IMR-90 (cell line): ENCODE measurements at regions not wholly inside any gene's neighbourhood (a gene's known extent, or its start where the extent isn't known, plus 50 kb on each side); places are given as distances from the start of the nearest gene placed in this dataset.

ENCODE experiments used
- ATAC-seq: fragments of 200-7000 bp; cut with Tn5 transposase; 2 replicates; pipeline ENCODE4 v1.9.1; 2020; ENCODE audit warnings: low read depth, mild to moderate bottlenecking, moderate library complexity
- BruUV-seq: library from RNA; stranded (reverse); fragments of 400-500 nt; replicated peaks from 2 replicates; lab custom pipeline; 2021; lab: Mats Ljungman, UMichigan
- CTCF ChIA-PET: fragments of 300-600 bp; formaldehyde crosslinking; extraction: SDS; loops from one replicate; lab custom pipeline; 2021; ENCODE audit warnings: antibody characterized with exemption; lab: Yijun Ruan, JAX
- POLR2A ChIA-PET: fragments of 300-600 bp; sonication (Branson Sonifier 250); formaldehyde crosslinking; loops from one replicate; lab custom pipeline; 2022; ENCODE audit warnings: antibody characterized with exemption; ENCODE audit not compliant: unreplicated experiment; lab: Charles Lee
- DNase-seq: peaks from one replicate; pipeline ENCODE4 v3.0.0; 2013
- H2AFZ ChIP-seq: replicated peaks from 2 replicates; pipeline ENCODE3; 2013; ENCODE audit warnings: low read length, mild to moderate bottlenecking; ENCODE audit not compliant: poor library complexity
- H2AK5ac ChIP-seq: 2 replicates; pipeline ENCODE4 v1.6.1; 2013; ENCODE audit warnings: low read depth, low read length, inconsistent platforms
- H2AK9ac ChIP-seq: replicated peaks from 2 replicates; pipeline ENCODE3; 2013; ENCODE audit warnings: mild to moderate bottlenecking, low read depth, low read length, moderate library complexity; ENCODE audit not compliant: poor library complexity
- H2BK120ac ChIP-seq: 2 replicates; pipeline ENCODE4 v1.6.1; 2013; ENCODE audit warnings: low read depth, low read length, inconsistent platforms
- H2BK15ac ChIP-seq: 3 replicates; pipeline ENCODE4 v1.6.1; 2013; ENCODE audit warnings: low read depth, low read length, inconsistent platforms
- H2BK20ac ChIP-seq: 2 replicates; pipeline ENCODE4 v1.6.1; 2013; ENCODE audit warnings: low read depth, mild to moderate bottlenecking, inconsistent platforms, low read length, moderate library complexity
- H2BK5ac ChIP-seq: 2 replicates; pipeline ENCODE4 v1.6.1; 2013; ENCODE audit warnings: mild to moderate bottlenecking, low read depth, low read length, inconsistent platforms; ENCODE audit not compliant: poor library complexity, severe bottlenecking
- H3K14ac ChIP-seq: replicated peaks from 2 replicates; pipeline ENCODE4 v1.6.1; 2013; ENCODE audit warnings: low read depth, low read length, inconsistent platforms
- H3K18ac ChIP-seq: 2 replicates; pipeline ENCODE4 v1.6.1; 2013; ENCODE audit warnings: low read depth, low read length, control low read depth
- H3K23ac ChIP-seq: 2 replicates; pipeline ENCODE4 v1.6.1; 2013; ENCODE audit warnings: low read depth, low read length, inconsistent platforms
- H3K27ac ChIP-seq: 2 replicates; pipeline ENCODE4 v1.5.1; 2013; ENCODE audit warnings: mild to moderate bottlenecking, control low read depth, low read length; ENCODE audit not compliant: insufficient read depth
- H3K27me3 ChIP-seq: 2 replicates; pipeline ENCODE4 v1.6.1; 2013; ENCODE audit warnings: low read length; ENCODE audit not compliant: control insufficient read depth, insufficient read depth
- H3K36me3 ChIP-seq: 2 replicates; pipeline ENCODE4 v1.6.1; 2013; ENCODE audit warnings: low read length, mixed read lengths; ENCODE audit not compliant: control insufficient read depth, insufficient read depth
- H3K4ac ChIP-seq: 2 replicates; pipeline ENCODE4 v1.6.1; 2013; ENCODE audit warnings: low read depth, low read length, inconsistent platforms
- H3K4me1 ChIP-seq: 2 replicates; pipeline ENCODE4 v1.6.1; 2013; ENCODE audit warnings: low read length, mixed read lengths; ENCODE audit not compliant: control insufficient read depth, insufficient read depth
- H3K4me2 ChIP-seq: 2 replicates; pipeline ENCODE4 v1.6.1; 2013; ENCODE audit warnings: low read depth, mild to moderate bottlenecking, control low read depth, low read length, moderate library complexity
- H3K4me3 ChIP-seq: 2 replicates; pipeline ENCODE4 v1.5.1; 2013; ENCODE audit warnings: low read depth, mild to moderate bottlenecking, control low read depth, low read length, moderate library complexity; ENCODE audit not compliant: insufficient read depth
- H3K56ac ChIP-seq: 2 replicates; pipeline ENCODE4 v1.6.1; 2013; ENCODE audit warnings: low read length, inconsistent platforms; ENCODE audit not compliant: insufficient read depth; ENCODE audit errors: extremely low read depth
- H3K79me1 ChIP-seq, 2 experiments: 2 replicates each; pipeline ENCODE4 v1.6.1; 2013; ENCODE audit warnings: low read length in 2 of 2, inconsistent platforms in 1 of 2, low read depth in 1 of 2
- H3K9ac ChIP-seq: 2 replicates; pipeline ENCODE4 v1.6.1; 2013; ENCODE audit warnings: low read depth, low read length, control low read depth
- H3K9me1 ChIP-seq: 2 replicates; pipeline ENCODE4 v1.6.1; 2013; ENCODE audit warnings: low read length, inconsistent platforms; ENCODE audit not compliant: insufficient read depth
- H3K9me3 ChIP-seq: 2 replicates; pipeline ENCODE4 v1.6.1; 2013; ENCODE audit warnings: low read length; ENCODE audit not compliant: control insufficient read depth, insufficient read depth
- H4K20me1 ChIP-seq: 2 replicates; pipeline ENCODE4 v1.6.1; 2013; ENCODE audit warnings: low read length, inconsistent platforms; ENCODE audit not compliant: insufficient read depth
- H4K5ac ChIP-seq: 2 replicates; pipeline ENCODE4 v1.6.1; 2013; ENCODE audit warnings: mild to moderate bottlenecking, low read depth, low read length, control low read depth
- H4K8ac ChIP-seq, 2 experiments: 2 replicates each; pipeline ENCODE4 v1.6.1; 2013; ENCODE audit warnings: low read depth in 2 of 2, low read length in 2 of 2, control low read depth in 1 of 2, inconsistent platforms in 1 of 2
- H4K91ac ChIP-seq: 2 replicates; pipeline ENCODE4 v1.6.1; 2013; ENCODE audit warnings: low read depth, low read length, inconsistent platforms; ENCODE audit not compliant: insufficient read depth
- BHLHE40 ChIP-seq: fragments of 150-350 bp; IDR thresholded peaks from 2 replicates; pipeline ENCODE4 v1.6.1; 2016; ENCODE audit warnings: mild to moderate bottlenecking, low read depth, low read length
- CEBPB ChIP-seq: IDR thresholded peaks from 2 replicates; pipeline ENCODE4 v1.6.1; 2012; ENCODE audit warnings: low read depth, low read length, improper control_type of control experiment
- CHD1 ChIP-seq: IDR thresholded peaks from 2 replicates; pipeline ENCODE4 v1.6.1; 2012; ENCODE audit warnings: low read depth, low read length, improper control_type of control experiment
- CTCF ChIP-seq: conservative IDR thresholded peaks from 2 replicates; pipeline ENCODE4 v1.5.1; 2012; ENCODE audit warnings: mild to moderate bottlenecking, low read depth, low read length, improper control_type of control experiment
- ELK1 ChIP-seq: fragments of 150-350 bp; IDR thresholded peaks from 2 replicates; pipeline ENCODE4 v1.6.1; 2016; ENCODE audit warnings: low read depth, mild to moderate bottlenecking, low read length, moderate library complexity, borderline replicate concordance
- FOS ChIP-seq: fragments of 150-350 bp; IDR thresholded peaks from 2 replicates; pipeline ENCODE4 v1.6.1; 2016; ENCODE audit warnings: low read depth, low read length
- MAFK ChIP-seq: IDR thresholded peaks from 2 replicates; pipeline ENCODE4 v1.6.1; 2012; ENCODE audit warnings: low read depth, low read length, improper control_type of control experiment
- MAZ ChIP-seq: IDR thresholded peaks from 2 replicates; pipeline ENCODE4 v1.6.1; 2012; ENCODE audit warnings: low read depth, mild to moderate bottlenecking, low read length, improper control_type of control experiment, moderate library complexity, borderline replicate concordance
- MXI1 ChIP-seq: IDR thresholded peaks from 2 replicates; pipeline ENCODE4 v1.6.1; 2012; ENCODE audit warnings: low read depth, mild to moderate bottlenecking, low read length, moderate library complexity, borderline replicate concordance
- NFE2L2 ChIP-seq: fragments of 150-350 bp; IDR thresholded peaks from 2 replicates; pipeline ENCODE4 v1.6.1; 2016; ENCODE audit warnings: low read depth, mild to moderate bottlenecking, low read length
- POLR2A ChIP-seq: IDR thresholded peaks from 2 replicates; pipeline ENCODE4 v1.6.1; 2012; ENCODE audit warnings: mild to moderate bottlenecking, low read depth, low read length
- RAD21 ChIP-seq: IDR thresholded peaks from 2 replicates; pipeline ENCODE4 v1.6.1; 2012; ENCODE audit warnings: low read length, improper control_type of control experiment
- RCOR1 ChIP-seq: IDR thresholded peaks from 2 replicates; pipeline ENCODE4 v1.6.1; 2012; ENCODE audit warnings: mild to moderate bottlenecking, low read length, improper control_type of control experiment; ENCODE audit not compliant: insufficient replicate concordance
- RFX5 ChIP-seq: IDR thresholded peaks from 2 replicates; pipeline ENCODE4 v1.8.0; 2012; ENCODE audit warnings: low read depth, mild to moderate bottlenecking, low read length, moderate library complexity
- SMC3 ChIP-seq: fragments of 150-350 bp; IDR thresholded peaks from 2 replicates; pipeline ENCODE4 v1.6.1; 2016; ENCODE audit warnings: low read depth, mild to moderate bottlenecking, antibody characterized with exemption, low read length, moderate library complexity
- WGBS, 2 experiments: methylation state at CpG; one replicate each; pipeline versions ENCODE4 v1.1.5 to v1.1.7; 2013; ENCODE audit warnings: missing lambda C conversion rate in 2 of 2; ENCODE audit not compliant: insufficient read length in 1 of 2; ENCODE audit errors: extremely low coverage in 2 of 2; 5-methylcytosine and 5-hydroxymethylcytosine counted together
- dilution Hi-C: fragments of 300-500 bp; cut with HindIII; formaldehyde crosslinking; loops from one replicate; pipeline ENCODE4 v1.14.3; 2018; ENCODE audit warnings: low sequenced_read_pairs; ENCODE audit not compliant: unreplicated experiment
- in situ Hi-C: fragments of 300-500 bp; cut with MboI; formaldehyde crosslinking; loops from 3 replicates; pipeline ENCODE4 v1.14.3; 2019; ENCODE audit warnings: low sequenced_read_pairs, inconsistent platforms, mixed read lengths
- intact Hi-C: fragments of 100-400 bp; cut with micrococcal nuclease; formaldehyde crosslinking; loops from 2 replicates; pipeline ENCODE4 v1.10.0; 2022
- TF ChIP-seq, protein P1 (sequence below): fragments of 150-350 bp; IDR thresholded peaks from 2 replicates; pipeline ENCODE4 v1.6.1; 2017; ENCODE audit warnings: mild to moderate bottlenecking, antibody characterized with exemption, low read length, low read depth

GRCh38 chr6:140153703-140154102 is 779.3 kb upstream of the CITED2 start:
- Histone ChIP-seq H3K14ac (no peak overlapping the region), H3K23ac (no peak overlapping the region), H3K9ac (no peak overlapping the region), H3K56ac (no peak overlapping the region; the same call in 1 of the 2 replicates), H3K4me1 (no peaks in the 10 kb centered on the region), H2BK15ac (no peak overlapping the region), H3K36me3 (no peaks in the 10 kb centered on the region), H4K20me1 (no peaks in the 10 kb centered on the region), H3K9me3 (no peaks in the 10 kb centered on the region; the same call in none of the 2 replicates), H2BK5ac (no peak overlapping the region), H3K79me1 (no peaks in the 10 kb centered on the region), H4K5ac (no peak overlapping the region), H3K27ac (no peak overlapping the region), H2BK120ac (no peak overlapping the region), H4K91ac (no peak overlapping the region), H2AFZ (no peak overlapping the region), H2AK5ac (no peak overlapping the region), H3K18ac (no peak overlapping the region; the same call in 1 of the 2 replicates), H4K8ac (no peak overlapping the region), H3K9me1 (no peaks in the 10 kb centered on the region), H2AK9ac (no peak overlapping the region), H3K4me3 (no peak overlapping the region), H3K4ac (no peak overlapping the region), H3K27me3 (no peaks in the 10 kb centered on the region), H3K4me2 (no peak overlapping the region), H2BK20ac (no peak overlapping the region)
- POLR2A ChIA-PET = no interaction called here
- in situ Hi-C loops (no loop called here), intact Hi-C loops (no loop called here), dilution Hi-C loops (no loop called here)
- BruUV-seq = no TSS peak
- DNase-seq = peak; percentile 50
- CTCF ChIA-PET = no interaction called here
- WGBS, 2 experiments = no CpG with 5 or more reads among the region's 1 CpG
- ATAC-seq = no peak
- no peak for TF ChIP-seq RAD21
- no peak for TF ChIP-seq ELK1
- TF ChIP-seq NFE2L2 = no peak
- TF ChIP-seq POLR2A = no peak
- TF ChIP-seq CTCF = no peak
- TF ChIP-seq SMC3 = no peak
- TF ChIP-seq, protein P1, sequence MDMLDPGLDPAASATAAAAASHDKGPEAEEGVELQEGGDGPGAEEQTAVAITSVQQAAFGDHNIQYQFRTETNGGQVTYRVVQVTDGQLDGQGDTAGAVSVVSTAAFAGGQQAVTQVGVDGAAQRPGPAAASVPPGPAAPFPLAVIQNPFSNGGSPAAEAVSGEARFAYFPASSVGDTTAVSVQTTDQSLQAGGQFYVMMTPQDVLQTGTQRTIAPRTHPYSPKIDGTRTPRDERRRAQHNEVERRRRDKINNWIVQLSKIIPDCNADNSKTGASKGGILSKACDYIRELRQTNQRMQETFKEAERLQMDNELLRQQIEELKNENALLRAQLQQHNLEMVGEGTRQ = no peak
- TF ChIP-seq RCOR1 = no peak
- no peak for TF ChIP-seq RFX5
- TF ChIP-seq MXI1 = no peak
- no peak for TF ChIP-seq CEBPB
- TF ChIP-seq BHLHE40 = no peak
- TF ChIP-seq MAFK = no peak
- no peak for TF ChIP-seq FOS
- TF ChIP-seq CHD1 = no peak
- no peak for TF ChIP-seq MAZ
